OCI-LY7 (cell line): ENCODE measurements at regions not wholly inside any gene's neighbourhood (a gene's known extent, or its start where the extent isn't known, plus 50 kb on each side); places are given as distances from the start of the nearest gene placed in this dataset.
A peak's percentile ranks its signal among the peaks of the same experiment; 100 is the strongest.

ENCODE experiments used
- BruUV-seq: library from RNA; stranded (reverse); fragments of 400-500 nt; replicated peaks from 2 replicates; lab custom pipeline; 2021; lab: Mats Ljungman, UMichigan
- CTCF ChIA-PET: fragments of 300-600 bp; sonication (Branson Sonifier 250); formaldehyde crosslinking; loops from one replicate; lab custom pipeline; 2022; ENCODE audit warnings: antibody characterized with exemption; ENCODE audit not compliant: unreplicated experiment; lab: Charles Lee
- POLR2A ChIA-PET: fragments of 300-600 bp; sonication (Branson Sonifier 250); formaldehyde crosslinking; loops from one replicate; lab custom pipeline; 2022; ENCODE audit warnings: antibody characterized with exemption; lab: Charles Lee
- DNase-seq: peaks from one replicate; pipeline ENCODE4 v3.0.0-alpha.2; 2015; ENCODE audit warnings: low spot score
- H2AFZ ChIP-seq: fragments of 200-600 bp; sonication (generic), shearing (Covaris generic); 2 replicates; pipeline ENCODE4 v1.6.1; 2014; ENCODE audit warnings: mild to moderate bottlenecking, antibody characterized with exemption, low read length, moderate library complexity
- H3K27ac ChIP-seq: fragments of 200-600 bp; sonication (generic); 2 replicates; pipeline ENCODE4 v1.5.1; 2014; ENCODE audit warnings: mixed run types, low read depth, mild to moderate bottlenecking, moderate library complexity, low read length, inconsistent platforms; ENCODE audit not compliant: poor library complexity, severe bottlenecking
- H3K36me3 ChIP-seq: fragments of 200-600 bp; sonication (generic); 2 replicates; pipeline ENCODE4 v1.6.1; 2014; ENCODE audit warnings: mild to moderate bottlenecking, antibody characterized with exemption, low read length, moderate library complexity, mixed read lengths; ENCODE audit not compliant: insufficient read depth
- H3K4me1 ChIP-seq: fragments of 200-600 bp; sonication (generic); 2 replicates; pipeline ENCODE4 v1.5.1; 2014; ENCODE audit warnings: mild to moderate bottlenecking, low read length; ENCODE audit not compliant: insufficient read depth, poor library complexity, severe bottlenecking
- H3K4me2 ChIP-seq: fragments of 200-600 bp; sonication (generic); 2 replicates; pipeline ENCODE4 v1.6.1; 2014; ENCODE audit warnings: mild to moderate bottlenecking, low read length
- H3K4me3 ChIP-seq: fragments of 200-600 bp; sonication (generic); 2 replicates; pipeline ENCODE4 v1.5.1; 2014; ENCODE audit warnings: mild to moderate bottlenecking, low read depth, low read length; ENCODE audit not compliant: poor library complexity, severe bottlenecking
- H3K79me2 ChIP-seq: fragments of 200-600 bp; sonication (generic); 2 replicates; pipeline ENCODE4 v1.6.1; 2016; ENCODE audit warnings: low read depth, mild to moderate bottlenecking, low read length, moderate library complexity, mixed read lengths; ENCODE audit not compliant: insufficient read depth
- H3K9me2 ChIP-seq: fragments of 200-600 bp; sonication (generic); 2 replicates; pipeline ENCODE4 v1.6.1; 2016; ENCODE audit warnings: mild to moderate bottlenecking, low read length, mixed read lengths; ENCODE audit not compliant: insufficient read depth
- H3K9me3 ChIP-seq: fragments of 200-600 bp; sonication (generic); 2 replicates; pipeline ENCODE4 v1.6.1; 2014; ENCODE audit warnings: mild to moderate bottlenecking, mixed run types, low read length, mixed read lengths
- H4K20me1 ChIP-seq: fragments of 200-600 bp; sonication (generic); 2 replicates; pipeline ENCODE4 v1.6.1; 2014; ENCODE audit warnings: mild to moderate bottlenecking, antibody characterized with exemption, low read length, moderate library complexity, mixed read lengths; ENCODE audit not compliant: insufficient read depth
- CTCF ChIP-seq: fragments of 200-600 bp; sonication (generic); conservative IDR thresholded peaks from 2 replicates; pipeline ENCODE4 v1.5.1; 2014; ENCODE audit warnings: mild to moderate bottlenecking, antibody characterized with exemption, low read length, moderate library complexity, mixed read lengths
- EZH2phosphoT487 ChIP-seq: fragments of 200-600 bp; sonication (generic); IDR thresholded peaks from 2 replicates; pipeline ENCODE4 v1.6.1; 2018; ENCODE audit warnings: low read depth, borderline replicate concordance, mild to moderate bottlenecking, mixed run types, antibody characterized with exemption, low read length, moderate library complexity, mixed read lengths
- intact Hi-C: fragments of 100-400 bp; cut with micrococcal nuclease; formaldehyde crosslinking; loops from one replicate; pipeline ENCODE4 v1.10.0; 2022; ENCODE audit not compliant: unreplicated experiment

- no peaks in the 10 kb centered on the region; the same call in 1 of the 2 replicates for H3K36me3 ChIP-seq
- intact Hi-C loops = loop anchor here (5.0 kb wide), 4 partner anchors 63 to 493 kb away; partner anchors contain the start of genes CTBS, PRKACB and SAMD13
- no peaks in the 10 kb centered on the region; the same call in 1 of the 2 replicates for H3K79me2 ChIP-seq
- CTCF ChIA-PET = interaction anchor here (0.6 to 0.8 kb wide), 2 partner anchors 151 to 224 kb away, joined by 4 to 14 read pairs; no protein-coding TSS in a partner anchor
- TF ChIP-seq CTCF = no peak
- TF ChIP-seq EZH2phosphoT487 = no peak
- POLR2A ChIA-PET = interaction anchor here (1.0 to 2.1 kb wide), 3 partner anchors 66 to 495 kb away, joined by 3 to 8 read pairs (median 7); partner anchors contain the start of genes CTBS and SAMD13
- peak overlapping the region; percentile 97 for H3K4me2 ChIP-seq
- H4K20me1 ChIP-seq = no peaks in the 10 kb centered on the region
- H3K27ac ChIP-seq = no peak overlapping the region
- H3K9me2 ChIP-seq = no peaks in the 10 kb centered on the region
- DNase-seq = no peak
- peaks cover 15% of the 10 kb centered on the region for H3K4me1 ChIP-seq
- H3K4me3 ChIP-seq = peak overlapping the region; percentile 80
- peak overlapping the region; percentile 91 for H2AFZ ChIP-seq
- H3K9me3 ChIP-seq = no peaks in the 10 kb centered on the region
- BruUV-seq = no TSS peak
Observed at GRCh38 chr1:84078842-84079202, 65.2 kb upstream of the PRKACB start.

DNA sequence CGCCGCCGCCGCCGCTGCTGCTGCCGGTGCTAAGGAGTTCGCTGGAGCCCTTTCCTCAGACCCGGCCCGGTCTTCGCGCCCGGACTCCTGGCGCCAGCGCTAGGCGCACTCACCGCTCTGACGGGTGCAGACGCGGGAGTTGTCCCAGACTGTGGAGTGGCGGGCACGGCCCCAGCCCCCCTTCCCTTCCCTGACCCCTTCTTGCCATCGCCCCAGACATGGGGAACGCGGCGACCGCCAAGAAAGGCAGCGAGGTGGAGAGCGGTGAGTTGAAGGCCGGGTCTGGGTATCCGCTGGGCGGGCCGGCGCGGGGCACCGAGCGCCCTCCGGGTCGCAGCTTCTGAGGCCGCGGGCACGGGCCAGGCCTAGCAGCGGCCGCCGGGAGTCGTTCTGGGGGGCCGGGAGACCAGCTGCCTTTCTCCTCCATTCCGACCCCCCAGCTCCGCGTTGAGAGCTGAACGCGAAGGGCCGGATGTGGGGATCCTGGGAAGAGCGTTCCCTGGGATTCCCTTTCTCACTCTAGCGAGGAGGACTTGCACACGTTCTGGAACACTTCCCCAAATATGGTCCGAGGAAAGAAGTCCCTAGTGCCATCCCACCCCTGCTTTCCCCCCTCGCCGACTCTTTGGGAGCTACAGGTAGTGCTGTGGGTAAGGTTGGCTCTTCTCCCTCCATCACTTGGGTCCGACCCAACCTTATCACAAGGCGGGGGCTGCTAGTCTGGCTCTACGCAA is 65.8 kb upstream of the PRKACB start:
- peaks cover 15% of the 10 kb centered on the region for H3K4me1 ChIP-seq
- no peak for TF ChIP-seq CTCF
- no peak for TF ChIP-seq EZH2phosphoT487
- DNase-seq = peak; percentile 37
- peak overlapping the region; percentile 97 for H3K4me2 ChIP-seq
- H2AFZ ChIP-seq = peak overlapping the region; percentile 91
- no peaks in the 10 kb centered on the region; the same call in 1 of the 2 replicates for H3K36me3 ChIP-seq
- H3K79me2 ChIP-seq = no peaks in the 10 kb centered on the region; the same call in 1 of the 2 replicates
- no TSS peak for BruUV-seq
- no peaks in the 10 kb centered on the region for H4K20me1 ChIP-seq
- no peak overlapping the region for H3K27ac ChIP-seq
- ChIA-PET CTCF (interaction anchor here (0.6 to 0.8 kb wide), 2 partner anchors 150 to 225 kb away, joined by 4 to 14 read pairs; no protein-coding TSS in a partner anchor), POLR2A (interaction anchor here (0.5 to 2.1 kb wide), 6 partner anchors 65 to 502 kb away, joined by 3 to 8 read pairs (median 4); partner anchors contain the start of genes CTBS, PRKACB and SAMD13)
- intact Hi-C loops = loop anchor here (5.0 kb wide), 4 partner anchors 64 to 494 kb away; partner anchors contain the start of genes CTBS, PRKACB and SAMD13
- H3K4me3 ChIP-seq = peak overlapping the region; percentile 80
- H3K9me3 ChIP-seq = no peaks in the 10 kb centered on the region
- no peaks in the 10 kb centered on the region for H3K9me2 ChIP-seq
